Stimulated activated CD4-positive, alpha-beta T cell treated with anti-CD3 and anti-CD28 coated beads, Interleukin-2, amount 100 ng/mL, for 48 hours (primary cell): ENCODE measurements at regions not wholly inside any gene's neighbourhood (a gene's known extent, or its start where the extent isn't known, plus 50 kb on each side); places are given as distances from the start of the nearest gene placed in this dataset.
"Not testable (repeated sequence)": the region's sequence is repeated elsewhere in the genome, so short reads cannot be mapped to it uniquely, and the experiment has no call there.

Experiments
- DNase-seq, 2 donors: peaks; one replicate each; pipeline ENCODE4 v3.0.0-alpha.2; 2020

GRCh38 chr2:41187376-41188122 is 735.7 kb upstream of the SLC8A1 start:
- DNase-seq, result no peak

DNA sequence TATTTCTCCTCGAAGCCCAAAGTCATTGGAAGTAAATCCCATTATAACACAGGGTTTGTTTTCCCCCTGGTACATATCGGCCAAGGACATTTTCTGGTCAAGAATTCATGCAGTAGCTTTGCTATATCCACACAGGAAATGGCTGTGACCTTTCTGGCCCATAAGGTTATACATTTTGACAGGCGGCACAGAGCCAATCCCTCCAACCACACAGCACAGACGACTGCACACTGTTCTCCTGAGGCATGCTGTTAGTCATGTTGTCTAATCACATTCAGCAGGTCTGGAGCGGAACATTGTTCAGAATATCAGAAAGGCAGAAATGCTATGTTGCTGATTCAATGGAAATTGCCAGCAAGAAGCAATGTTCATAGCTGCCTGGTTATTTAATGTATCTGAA is 742.3 kb upstream of the SLC8A1 start:
- no peak for DNase-seq

DNA sequence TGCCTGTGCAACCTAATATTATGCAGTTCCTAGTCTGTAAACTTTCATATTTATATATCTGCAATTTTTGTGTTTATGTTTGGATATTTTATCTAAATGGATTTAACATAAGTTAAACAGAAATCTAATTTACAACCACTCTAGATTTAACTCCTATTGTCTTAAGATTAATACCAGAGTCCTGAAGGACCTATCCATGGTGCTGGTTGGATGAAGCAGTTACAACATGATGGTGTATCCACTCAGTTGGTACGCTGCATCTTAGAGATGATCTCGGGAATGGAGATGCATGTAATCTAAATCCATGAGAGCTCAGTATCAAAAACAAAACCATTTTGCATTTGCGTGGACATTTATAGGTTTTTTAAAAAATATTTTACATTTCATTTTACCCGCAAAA is 745.9 kb upstream of the SLC8A1 start:
- DNase-seq, result no peak

DNA sequence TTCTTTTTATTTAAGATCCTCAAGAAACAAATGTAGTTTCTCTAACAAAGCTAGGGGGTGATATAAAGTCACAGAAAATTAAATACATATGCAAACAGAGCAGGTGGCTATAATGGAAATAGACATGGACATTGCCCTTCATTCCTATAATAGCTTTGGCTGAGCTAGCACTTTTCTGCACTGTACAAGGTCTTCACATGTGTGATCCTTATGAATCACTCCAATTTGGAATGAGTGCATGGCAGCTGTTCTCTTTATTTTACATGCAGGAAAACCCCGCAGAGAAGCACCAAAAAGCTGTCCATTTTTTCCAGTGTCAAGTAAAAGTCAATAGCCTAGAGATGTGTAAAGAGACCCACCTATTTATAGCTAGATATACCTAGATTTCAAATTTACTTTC is 747.4 kb upstream of the SLC8A1 start:
- DNase-seq, result no peak

GRCh38 chr2:41204315-41204714 is 752.4 kb upstream of the SLC8A1 start:
- no peak for DNase-seq

- no peak for DNase-seq
Measured at GRCh38 chr2:41206004-41206403, 754.1 kb upstream of the SLC8A1 start.

GRCh38 chr2:41207578-41207977 is 755.7 kb upstream of the SLC8A1 start:
- DNase-seq, result no peak

DNA sequence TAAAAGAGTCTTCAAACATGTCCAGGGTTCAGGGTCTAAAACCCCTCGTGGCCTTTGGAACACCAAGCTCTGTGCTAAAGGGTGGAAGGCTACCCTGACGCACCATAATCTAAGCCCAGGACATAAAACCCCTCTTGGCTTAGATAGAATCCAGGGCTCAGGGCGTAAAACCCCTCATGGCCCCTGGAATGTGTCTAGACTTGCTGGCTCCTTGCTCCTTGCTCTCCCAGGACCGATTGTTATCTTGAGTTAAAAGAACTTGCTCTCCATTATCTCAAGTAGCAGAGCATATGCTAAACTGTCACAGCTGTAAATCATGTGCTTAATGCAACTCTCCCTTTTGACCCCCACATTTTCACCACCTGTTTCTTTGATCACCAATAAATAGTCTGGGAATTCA is 758.1 kb upstream of the SLC8A1 start:
- not testable (repeated sequence) for DNase-seq

DNA sequence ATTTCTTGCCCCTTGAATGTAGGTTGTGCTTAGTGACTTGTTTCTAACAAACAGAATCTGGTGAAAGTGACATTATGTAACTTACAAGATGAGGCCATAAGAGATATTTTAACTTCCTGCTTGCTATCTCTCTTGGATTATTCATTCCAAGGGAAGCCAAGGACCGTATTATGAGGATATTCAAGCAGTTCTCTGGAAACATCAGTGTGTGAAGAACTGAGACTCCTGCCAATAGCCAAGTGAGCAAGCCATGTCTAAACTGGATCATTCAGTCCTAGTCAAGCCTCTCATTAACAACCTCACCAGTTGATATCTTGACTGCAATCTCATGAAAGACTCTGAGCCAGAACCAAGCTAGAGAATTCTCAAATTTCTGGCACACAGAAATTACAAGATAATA is 765.1 kb upstream of the SLC8A1 start:
- DNase-seq, result no peak

DNA sequence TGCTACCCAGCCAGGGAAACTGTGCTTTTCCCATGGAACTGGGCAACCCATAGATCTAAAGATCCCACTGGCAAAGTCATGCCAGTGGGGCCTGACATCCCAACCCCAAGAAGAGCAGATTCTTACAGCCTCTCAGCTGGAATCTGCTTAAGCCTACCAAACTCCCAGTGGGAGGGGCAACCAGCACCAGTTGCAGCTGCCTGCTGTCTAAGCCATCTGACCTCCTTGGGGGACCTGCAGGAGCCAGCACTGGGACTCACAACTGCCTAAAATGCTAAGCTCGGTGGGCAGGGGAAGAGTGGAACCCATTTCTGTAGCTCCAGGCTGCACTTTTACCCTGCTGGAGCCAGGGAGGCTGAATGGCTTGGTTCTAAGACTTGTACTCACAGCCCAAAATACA is 770.7 kb upstream of the SLC8A1 start:
- no peak for DNase-seq

DNA sequence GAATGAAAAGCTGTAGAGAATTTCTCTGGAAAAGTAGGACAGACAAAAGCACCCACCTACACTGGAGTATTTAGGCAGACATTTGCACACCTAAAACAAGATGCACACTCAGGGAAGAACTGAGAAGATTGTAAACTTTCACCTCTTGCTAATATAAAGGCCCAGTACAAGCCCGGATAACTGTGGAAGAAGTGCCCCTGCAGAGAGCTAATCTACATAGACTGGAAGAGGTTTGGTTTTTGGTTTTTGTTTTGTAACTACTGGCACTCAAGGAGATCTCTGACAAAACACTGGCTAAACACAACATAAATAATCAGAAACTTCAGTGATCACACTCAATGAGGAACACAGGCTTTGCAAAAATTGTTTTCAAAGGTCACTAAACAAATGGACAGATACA is 782.2 kb upstream of the SLC8A1 start:
- no peak for DNase-seq

- DNase-seq, result no peak
Measured at GRCh38 chr2:41241325-41242000, 789.6 kb upstream of the SLC8A1 start.

- no peak for DNase-seq
Measured at GRCh38 chr2:41242001-41242331, 790.1 kb upstream of the SLC8A1 start.

DNA sequence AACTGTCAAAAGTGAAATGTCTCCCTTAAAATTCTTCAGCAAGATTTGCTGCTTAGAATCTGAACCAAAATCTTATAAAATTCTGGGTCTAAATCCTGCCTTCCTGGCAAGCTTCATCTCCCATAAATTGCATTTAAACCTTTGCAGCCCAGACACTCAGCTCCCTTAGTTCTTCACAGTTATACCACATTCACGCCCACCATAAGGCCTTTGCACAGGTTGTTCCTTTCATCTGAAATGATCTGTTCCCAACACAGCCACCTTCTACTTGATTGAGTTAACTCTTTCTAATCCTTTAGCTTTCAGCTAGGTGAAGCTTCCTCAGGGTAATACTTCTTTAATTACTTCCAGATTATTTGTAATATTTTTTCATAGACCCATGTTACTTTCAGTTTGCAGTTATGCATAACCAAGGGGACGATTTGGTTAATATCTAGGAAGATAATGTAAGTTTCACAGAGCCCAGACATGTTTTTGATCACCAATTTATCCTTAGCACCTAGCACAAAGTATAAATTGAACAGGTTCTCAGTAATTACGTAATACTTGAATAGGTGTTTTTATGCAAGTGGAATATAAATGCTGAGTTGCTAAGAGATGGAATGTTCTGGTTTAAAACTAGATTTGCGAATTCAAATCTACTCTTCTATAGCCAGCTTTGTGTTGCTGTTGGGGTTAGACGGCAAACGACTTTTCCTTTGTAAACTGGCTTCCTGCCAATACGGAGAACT is 779.7 kb upstream of the PKDCC start:
- DNase-seq, result no peak

DNA sequence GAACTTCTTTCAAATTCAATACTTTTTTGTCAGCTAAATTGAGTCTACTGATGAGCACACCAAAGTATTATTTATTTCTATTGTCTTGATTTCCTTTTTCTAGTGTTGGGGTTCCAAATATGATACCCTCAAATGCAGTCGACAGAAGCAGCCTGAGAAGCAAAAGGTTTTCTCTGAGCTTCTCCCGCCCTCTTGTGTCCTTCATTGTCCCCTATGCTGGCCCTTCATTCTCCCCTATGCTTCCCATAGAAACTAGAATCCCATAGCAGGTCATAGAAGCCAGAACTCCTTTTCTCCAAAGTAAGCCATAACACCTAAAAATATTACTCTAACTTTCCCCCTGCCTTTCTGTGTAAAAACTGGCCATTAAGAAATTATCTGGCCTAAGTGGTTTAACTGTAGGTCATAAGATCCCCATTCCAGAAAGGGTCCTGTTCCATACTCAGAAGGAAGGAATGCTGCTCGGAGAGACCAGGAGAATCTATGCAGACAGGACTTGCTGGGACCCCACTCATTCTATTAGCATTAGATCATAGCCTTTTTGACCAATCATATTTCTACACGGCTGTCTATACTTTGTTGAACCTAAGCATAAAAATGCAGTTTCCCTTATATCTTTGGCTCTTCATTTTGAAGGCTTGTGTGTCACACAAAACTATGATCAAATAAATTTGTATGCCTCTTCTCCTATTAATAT is 764.6 kb upstream of the PKDCC start:
- no peak for DNase-seq

GRCh38 chr2:41293491-41293890 is 754.3 kb upstream of the PKDCC start:
- DNase-seq, result no peak

DNA sequence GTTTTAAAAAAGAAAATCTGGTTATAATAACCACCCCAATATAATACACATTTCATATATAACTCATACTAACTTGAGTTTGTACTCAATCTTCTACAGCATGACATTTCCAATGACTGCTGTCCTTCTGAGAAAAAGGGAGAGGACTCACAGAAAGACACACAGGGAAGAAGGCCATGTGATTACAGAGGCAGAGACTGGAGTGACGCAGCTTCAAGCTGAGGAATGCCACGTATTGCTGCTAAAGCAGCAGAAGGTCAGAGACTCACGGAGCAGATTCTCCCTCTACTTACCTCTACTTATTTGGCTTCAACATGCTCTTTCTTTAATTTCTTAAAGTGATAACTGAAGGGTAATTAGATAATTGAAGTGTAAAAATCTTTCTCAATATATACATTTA is 753.5 kb upstream of the PKDCC start:
- no peak for DNase-seq

DNA sequence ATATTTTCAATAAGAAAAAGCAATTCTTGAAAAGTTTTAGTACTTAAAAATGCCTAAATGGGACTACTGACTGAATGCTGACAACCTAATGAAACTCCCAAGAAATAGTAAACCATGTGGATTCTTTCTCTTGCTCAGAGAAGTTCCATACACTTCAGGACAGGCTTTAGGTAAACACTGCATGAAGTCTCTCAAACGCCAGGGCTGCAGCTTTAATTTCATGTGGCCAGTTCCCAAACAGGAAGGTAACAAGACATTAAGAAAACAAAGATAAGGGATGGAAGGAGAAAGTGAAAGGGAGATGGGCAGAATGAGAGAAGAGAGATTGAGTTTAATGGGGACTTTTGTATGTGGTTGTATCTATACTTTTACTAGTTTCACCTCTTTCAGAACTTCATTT is 734.7 kb upstream of the PKDCC start:
- no peak for DNase-seq

- no peak for DNase-seq
Measured at GRCh38 chr2:41314511-41315070, 733.2 kb upstream of the PKDCC start.

DNA sequence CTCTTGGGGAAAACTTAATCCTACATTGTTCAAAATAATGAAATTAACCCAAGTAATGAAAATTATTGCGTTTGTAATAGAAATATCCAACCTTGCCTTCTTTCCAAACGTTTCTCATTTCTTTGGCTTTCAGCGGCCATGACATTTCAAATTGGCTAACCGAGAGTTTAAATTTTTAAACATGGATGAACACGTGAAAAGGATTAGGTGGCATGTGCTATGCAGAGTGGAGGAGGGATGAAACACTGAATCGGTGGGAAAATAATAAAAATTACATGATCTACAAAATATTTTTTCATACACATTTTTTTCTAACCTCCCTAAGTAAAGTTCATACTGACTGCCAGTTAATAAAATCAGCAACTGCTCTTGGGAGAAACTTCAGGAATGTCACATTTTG is 728.4 kb upstream of the PKDCC start:
- DNase-seq, result no peak

DNA sequence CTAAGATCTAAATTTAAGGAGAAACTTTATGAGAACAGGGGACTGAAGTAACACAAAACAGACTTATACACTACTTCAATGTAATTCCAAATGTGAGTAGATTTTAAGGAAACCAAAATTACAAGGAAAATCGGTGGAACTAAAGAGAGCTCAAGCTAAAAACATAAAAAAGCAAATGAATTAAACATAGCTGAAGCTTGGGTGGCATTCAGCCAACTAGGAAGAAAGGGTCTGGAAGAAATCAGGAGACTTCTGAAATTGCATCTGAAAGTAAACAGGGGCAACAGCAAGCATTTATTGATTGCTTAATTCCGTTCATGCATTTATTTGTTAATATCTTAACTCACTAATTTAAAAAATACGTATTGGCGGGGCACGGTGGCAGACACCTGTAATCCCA is 727.3 kb upstream of the PKDCC start:
- no peak for DNase-seq

GRCh38 chr2:41321351-41321750 is 726.5 kb upstream of the PKDCC start:
- DNase-seq, result no peak

GRCh38 chr2:41326851-41327250 is 721.0 kb upstream of the PKDCC start:
- no peak for DNase-seq
